GM13976 (cell line): ENCODE measurements at regions not wholly inside any gene's neighbourhood (a gene's known extent, or its start where the extent isn't known, plus 50 kb on each side); places are given as distances from the start of the nearest gene placed in this dataset.

Experiments used
- DNase-seq: peaks from one replicate; pipeline ENCODE4 v3.0.0; 2012; ENCODE audit warnings: low spot score
- in situ Hi-C: fragments of 300-500 bp; cut with MboI; formaldehyde crosslinking; loops from one replicate; pipeline ENCODE4 v1.12.0; 2022; ENCODE audit warnings: low sequenced_read_pairs, mixed read lengths, inconsistent platforms; ENCODE audit not compliant: unreplicated experiment
- TF ChIP-seq, protein P1 (sequence below): IDR thresholded peaks from 2 replicates; pipeline ENCODE4 v1.5.1; 2012; ENCODE audit warnings: borderline replicate concordance, mild to moderate bottlenecking; ENCODE audit not compliant: insufficient read depth; ENCODE audit errors: extremely low read depth, missing control alignments, control extremely low read depth

GRCh38 chr1:177333936-177334595 is 163.3 kb downstream of the BRINP2 start:
- no peak for DNase-seq
- TF ChIP-seq, protein P1, sequence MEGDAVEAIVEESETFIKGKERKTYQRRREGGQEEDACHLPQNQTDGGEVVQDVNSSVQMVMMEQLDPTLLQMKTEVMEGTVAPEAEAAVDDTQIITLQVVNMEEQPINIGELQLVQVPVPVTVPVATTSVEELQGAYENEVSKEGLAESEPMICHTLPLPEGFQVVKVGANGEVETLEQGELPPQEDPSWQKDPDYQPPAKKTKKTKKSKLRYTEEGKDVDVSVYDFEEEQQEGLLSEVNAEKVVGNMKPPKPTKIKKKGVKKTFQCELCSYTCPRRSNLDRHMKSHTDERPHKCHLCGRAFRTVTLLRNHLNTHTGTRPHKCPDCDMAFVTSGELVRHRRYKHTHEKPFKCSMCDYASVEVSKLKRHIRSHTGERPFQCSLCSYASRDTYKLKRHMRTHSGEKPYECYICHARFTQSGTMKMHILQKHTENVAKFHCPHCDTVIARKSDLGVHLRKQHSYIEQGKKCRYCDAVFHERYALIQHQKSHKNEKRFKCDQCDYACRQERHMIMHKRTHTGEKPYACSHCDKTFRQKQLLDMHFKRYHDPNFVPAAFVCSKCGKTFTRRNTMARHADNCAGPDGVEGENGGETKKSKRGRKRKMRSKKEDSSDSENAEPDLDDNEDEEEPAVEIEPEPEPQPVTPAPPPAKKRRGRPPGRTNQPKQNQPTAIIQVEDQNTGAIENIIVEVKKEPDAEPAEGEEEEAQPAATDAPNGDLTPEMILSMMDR = no peak
- in situ Hi-C loops = no loop called here
